GM20000 (cell line): ENCODE measurements at regions not wholly inside any gene's neighbourhood (a gene's known extent, or its start where the extent isn't known, plus 50 kb on each side); places are given as distances from the start of the nearest gene placed in this dataset.
"Not testable (repeated sequence)": the region's sequence is repeated elsewhere in the genome, so short reads cannot be mapped to it uniquely, and the experiment has no call there.

Experiments used
- DNase-seq: peaks from one replicate; pipeline ENCODE4 v3.0.0; 2012; ENCODE audit warnings: low spot score
- TF ChIP-seq, protein P1 (sequence below): IDR thresholded peaks from 2 replicates; pipeline ENCODE4 v1.5.1; 2012; ENCODE audit warnings: mild to moderate bottlenecking, control low read depth; ENCODE audit errors: extremely low read depth, missing control alignments

- TF ChIP-seq, protein P1, sequence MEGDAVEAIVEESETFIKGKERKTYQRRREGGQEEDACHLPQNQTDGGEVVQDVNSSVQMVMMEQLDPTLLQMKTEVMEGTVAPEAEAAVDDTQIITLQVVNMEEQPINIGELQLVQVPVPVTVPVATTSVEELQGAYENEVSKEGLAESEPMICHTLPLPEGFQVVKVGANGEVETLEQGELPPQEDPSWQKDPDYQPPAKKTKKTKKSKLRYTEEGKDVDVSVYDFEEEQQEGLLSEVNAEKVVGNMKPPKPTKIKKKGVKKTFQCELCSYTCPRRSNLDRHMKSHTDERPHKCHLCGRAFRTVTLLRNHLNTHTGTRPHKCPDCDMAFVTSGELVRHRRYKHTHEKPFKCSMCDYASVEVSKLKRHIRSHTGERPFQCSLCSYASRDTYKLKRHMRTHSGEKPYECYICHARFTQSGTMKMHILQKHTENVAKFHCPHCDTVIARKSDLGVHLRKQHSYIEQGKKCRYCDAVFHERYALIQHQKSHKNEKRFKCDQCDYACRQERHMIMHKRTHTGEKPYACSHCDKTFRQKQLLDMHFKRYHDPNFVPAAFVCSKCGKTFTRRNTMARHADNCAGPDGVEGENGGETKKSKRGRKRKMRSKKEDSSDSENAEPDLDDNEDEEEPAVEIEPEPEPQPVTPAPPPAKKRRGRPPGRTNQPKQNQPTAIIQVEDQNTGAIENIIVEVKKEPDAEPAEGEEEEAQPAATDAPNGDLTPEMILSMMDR: no peak
- DNase-seq: no peak
These were observed 139.8 kb upstream of the UBE2E3 start for GRCh38 chr2:180840641-180841040.

DNA sequence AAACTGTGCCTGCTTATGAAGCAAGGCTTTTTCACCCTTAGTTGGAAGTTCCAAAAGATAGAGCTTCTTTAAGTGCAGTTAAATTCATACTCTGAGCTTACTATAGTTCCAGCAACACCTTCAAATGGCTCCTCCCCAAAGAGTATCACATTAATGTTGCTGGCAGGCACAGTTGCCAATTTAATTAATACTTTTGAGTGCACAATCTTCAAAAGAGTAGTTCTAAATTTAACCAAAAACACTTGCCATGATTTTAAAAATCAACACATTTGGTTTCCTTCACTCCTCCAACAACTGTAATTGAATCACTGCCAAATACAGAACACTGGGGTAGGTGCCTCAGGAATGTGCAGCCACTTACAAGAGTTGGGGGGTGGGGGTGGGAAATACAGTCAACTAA is 150.6 kb upstream of the UBE2E3 start:
- no peak for DNase-seq
- TF ChIP-seq, protein P1: no peak

DNA sequence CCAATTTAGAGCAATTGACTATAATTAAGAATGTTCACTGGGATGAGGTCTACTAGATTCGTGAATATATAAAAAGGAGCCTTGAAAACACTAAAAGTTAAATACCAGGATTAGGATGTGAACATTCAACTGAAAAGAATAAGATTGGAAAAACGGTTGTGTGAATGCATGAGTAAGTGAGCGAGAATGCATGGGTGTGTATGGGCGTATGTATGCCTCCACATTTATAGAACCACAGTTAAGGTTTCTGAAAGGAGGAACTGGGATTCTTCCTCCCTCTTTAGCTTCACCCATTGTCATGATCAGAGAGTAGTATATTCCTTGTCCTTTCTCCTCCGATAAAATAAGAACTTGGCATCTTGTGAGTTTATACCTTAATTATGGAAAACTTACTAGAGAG is 151.1 kb upstream of the UBE2E3 start:
- DNase-seq: no peak
- TF ChIP-seq, protein P1: no peak

GRCh38 chr2:180828756-180829155 is 151.6 kb upstream of the UBE2E3 start:
- TF ChIP-seq, protein P1: no peak
- no peak for DNase-seq

DNA sequence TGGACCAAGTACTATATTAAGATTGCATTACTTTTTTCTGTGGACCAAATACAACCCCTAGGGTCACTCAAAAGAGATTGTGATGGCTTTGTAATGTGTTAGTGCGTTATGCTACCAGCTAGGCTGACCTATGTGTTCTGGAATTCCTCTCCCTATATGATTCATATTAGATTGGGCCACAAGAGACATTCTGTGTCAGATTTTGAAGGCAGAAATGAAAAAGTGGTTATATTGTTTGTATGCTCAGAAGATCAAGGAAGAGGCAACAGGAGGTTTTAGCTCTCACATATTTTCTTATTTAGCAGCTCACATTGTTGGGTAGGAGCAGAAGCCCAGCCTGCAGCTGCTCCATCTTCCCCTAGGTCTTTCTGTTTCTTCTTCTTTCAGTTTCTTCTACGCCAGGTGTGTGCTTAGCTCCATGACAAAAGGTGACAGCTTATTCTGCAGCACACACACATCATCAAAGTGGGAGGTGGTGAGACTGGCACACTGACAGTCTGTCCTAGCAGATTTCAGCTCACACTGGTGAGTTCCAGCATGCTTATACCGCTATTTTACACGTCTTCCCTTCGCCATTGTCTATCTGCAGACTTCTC is 156.8 kb upstream of the UBE2E3 start:
- no peak for DNase-seq
- TF ChIP-seq, protein P1: no peak

DNA sequence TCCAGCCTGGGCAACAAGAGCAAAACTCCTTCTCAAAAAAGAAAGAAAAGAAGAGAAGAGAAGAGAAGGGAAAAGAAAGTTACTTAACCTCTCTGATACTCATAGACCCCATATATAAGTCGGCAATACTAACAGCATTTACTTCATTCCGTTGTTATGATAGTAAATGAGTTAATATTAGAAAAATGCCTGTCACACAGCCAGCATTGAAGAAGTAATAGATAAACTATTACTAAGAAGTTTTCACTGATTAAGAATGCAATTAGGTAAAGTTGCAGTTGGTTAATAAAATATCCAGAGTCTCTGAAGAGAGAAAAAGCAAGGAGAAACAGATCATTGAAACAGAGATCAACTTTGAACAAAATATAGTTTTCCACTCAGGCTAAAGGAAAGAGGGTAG is 161.3 kb upstream of the UBE2E3 start:
- TF ChIP-seq, protein P1: no peak
- no peak for DNase-seq

DNA sequence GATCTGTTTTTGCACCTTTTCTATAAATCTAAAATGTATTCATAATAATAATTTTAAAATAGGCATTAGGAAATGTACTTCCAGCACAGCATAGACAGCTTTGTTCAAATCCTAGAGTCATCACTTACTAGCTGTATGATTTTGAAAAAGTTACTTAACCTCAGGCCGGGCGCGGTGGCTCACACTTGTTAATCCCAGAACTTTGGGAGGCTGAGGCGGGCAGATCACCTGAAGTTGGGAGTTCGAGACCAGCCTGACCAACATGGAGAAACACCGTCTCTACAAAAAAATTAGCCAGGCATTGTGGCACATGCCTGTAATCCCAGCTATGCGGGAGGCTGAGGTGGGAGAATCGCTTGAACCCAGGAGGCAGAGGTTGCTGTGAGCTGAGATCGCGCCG is 161.7 kb upstream of the UBE2E3 start:
- DNase-seq: not testable (repeated sequence)

DNA sequence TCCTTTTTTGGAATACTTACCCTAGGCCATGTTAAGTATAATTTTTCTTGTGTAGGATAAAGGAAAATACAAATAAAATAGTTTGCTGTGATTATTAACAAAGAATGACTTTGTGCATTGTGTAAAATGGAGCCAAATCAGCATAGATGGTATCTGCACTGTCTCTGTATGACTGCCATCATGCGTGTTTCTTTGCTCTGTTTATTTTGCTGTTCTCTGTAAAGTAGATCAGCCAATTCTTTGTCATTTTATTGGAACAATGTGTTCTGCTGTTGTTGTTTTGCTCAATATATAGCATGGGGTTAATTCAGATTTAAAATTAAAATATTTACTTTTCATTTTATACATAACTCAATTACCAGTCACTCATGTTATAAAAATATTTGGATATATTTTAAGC is 181.3 kb upstream of the UBE2E3 start:
- no peak for DNase-seq
- TF ChIP-seq, protein P1: no peak
